Gastroesophageal sphincter (tissue), 4 donors: ENCODE measurements at regions not wholly inside any gene's neighbourhood (a gene's known extent, or its start where the extent isn't known, plus 50 kb on each side); places are given as distances from the start of the nearest gene placed in this dataset.

ENCODE experiments used
- ATAC-seq: fragments of 150-250 bp; one replicate; pipeline ENCODE4 v1.9.1; 2016; ENCODE audit warnings: mild to moderate bottlenecking, moderate library complexity
- H3K27ac ChIP-seq, 4 donors: fragments of 200-600 bp; sonication (generic) in 3 of 4; 1 replicate in 3 of 4; 2 replicates in 1 of 4; pipeline ENCODE4 v1.5.1; 2016 to 2019
- H3K27me3 ChIP-seq: fragments of 200-600 bp; sonication (generic); one replicate; pipeline ENCODE4 v1.5.1; 2019
- H3K36me3 ChIP-seq, 2 donors: fragments of 200-600 bp; sonication (generic); one replicate each; pipeline ENCODE4 v1.5.1; 2019; ENCODE audit warnings: control low read depth in 1 of 2
- H3K4me1 ChIP-seq, 3 donors: fragments of 200-600 bp; sonication (generic); 1 replicate in 2 of 3; 2 replicates in 1 of 3; pipeline ENCODE4 v1.5.1; 2016 to 2019; ENCODE audit warnings: control low read depth in 2 of 3
- H3K4me3 ChIP-seq, 2 donors: fragments of 200-600 bp; sonication (generic); one replicate each; pipeline ENCODE4 v1.5.1; 2019; ENCODE audit warnings: mild to moderate bottlenecking in 1 of 2, moderate library complexity in 1 of 2
- H3K9me3 ChIP-seq, 3 donors: fragments of 200-600 bp; sonication (generic); one replicate each; pipeline ENCODE4 v1.5.1; 2017 to 2019; ENCODE audit warnings: control low read depth in 2 of 3
- EP300 ChIP-seq: sonication (generic); formaldehyde crosslinking; IDR thresholded peaks from one replicate; pipeline ENCODE4 v1.6.1; 2017; ENCODE audit warnings: antibody characterized with exemption, mild to moderate bottlenecking
- POLR2A ChIP-seq, 2 donors: fragments of 450-650 bp; IDR thresholded peaks; one replicate each; pipeline ENCODE4 v1.6.1; 2017; ENCODE audit warnings: antibody characterized with exemption in 2 of 2, mild to moderate bottlenecking in 2 of 2, moderate library complexity in 1 of 2
- POLR2AphosphoS5 ChIP-seq: sonication (generic); formaldehyde crosslinking; IDR thresholded peaks from one replicate; pipeline ENCODE4 v1.6.1; 2017; ENCODE audit warnings: antibody characterized with exemption
- WGBS, 2 donors: methylation state at CpG; one replicate each; pipeline ENCODE4 v1.1.5; 2018; ENCODE audit warnings: low coverage in 1 of 2; 5-methylcytosine and 5-hydroxymethylcytosine counted together
- TF ChIP-seq, protein P1 (sequence below), 4 experiments: fragments of 200-600 bp in 2 of 4; fragments of 450-650 bp in 2 of 4; sonication (generic) in 1 of 4; IDR thresholded peaks; one replicate each; pipeline ENCODE4 v1.5.1; 2017 to 2019; ENCODE audit warnings: antibody characterized with exemption in 4 of 4, mild to moderate bottlenecking in 2 of 4, moderate library complexity in 2 of 4

DNA sequence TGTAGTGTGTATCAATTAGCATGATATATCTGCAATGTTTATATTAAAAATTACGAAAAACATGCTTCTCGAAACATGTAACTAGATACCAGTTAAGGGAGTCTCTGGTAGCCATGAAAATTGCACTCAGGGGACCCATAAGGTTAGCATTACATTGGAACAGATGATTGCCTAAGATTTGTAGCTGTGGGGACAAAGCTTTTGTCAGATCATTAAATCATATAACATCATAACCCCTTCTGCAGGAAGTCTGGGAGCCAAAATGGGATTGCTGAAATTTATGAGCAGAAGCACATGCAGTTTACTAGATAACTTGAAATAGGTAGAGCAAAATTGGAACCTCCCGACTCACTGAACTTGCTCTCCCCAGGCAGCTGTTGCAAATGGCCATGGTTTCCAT, 235.0 kb upstream of the IGFBP3 start:
- Histone ChIP-seq H3K27ac (no peak overlapping the region), H3K4me3 (no peak overlapping the region), H3K4me1 (no peaks in the 10 kb centered on the region), H3K27me3 (no peaks in the 10 kb centered on the region), H3K9me3 (no peaks in the 10 kb centered on the region), H3K36me3 (no peaks in the 10 kb centered on the region)
- no peak for ATAC-seq
- TF ChIP-seq POLR2A (IDR thresholded peaks at IDR 0.05) (no peak), EP300 (no peak), POLR2AphosphoS5 (no peak)
- TF ChIP-seq, protein P1, sequence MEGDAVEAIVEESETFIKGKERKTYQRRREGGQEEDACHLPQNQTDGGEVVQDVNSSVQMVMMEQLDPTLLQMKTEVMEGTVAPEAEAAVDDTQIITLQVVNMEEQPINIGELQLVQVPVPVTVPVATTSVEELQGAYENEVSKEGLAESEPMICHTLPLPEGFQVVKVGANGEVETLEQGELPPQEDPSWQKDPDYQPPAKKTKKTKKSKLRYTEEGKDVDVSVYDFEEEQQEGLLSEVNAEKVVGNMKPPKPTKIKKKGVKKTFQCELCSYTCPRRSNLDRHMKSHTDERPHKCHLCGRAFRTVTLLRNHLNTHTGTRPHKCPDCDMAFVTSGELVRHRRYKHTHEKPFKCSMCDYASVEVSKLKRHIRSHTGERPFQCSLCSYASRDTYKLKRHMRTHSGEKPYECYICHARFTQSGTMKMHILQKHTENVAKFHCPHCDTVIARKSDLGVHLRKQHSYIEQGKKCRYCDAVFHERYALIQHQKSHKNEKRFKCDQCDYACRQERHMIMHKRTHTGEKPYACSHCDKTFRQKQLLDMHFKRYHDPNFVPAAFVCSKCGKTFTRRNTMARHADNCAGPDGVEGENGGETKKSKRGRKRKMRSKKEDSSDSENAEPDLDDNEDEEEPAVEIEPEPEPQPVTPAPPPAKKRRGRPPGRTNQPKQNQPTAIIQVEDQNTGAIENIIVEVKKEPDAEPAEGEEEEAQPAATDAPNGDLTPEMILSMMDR (IDR thresholded peaks at IDR 0.05), result no peak
- 85 to 92% methylated on average over 2 to 3 of the region's 3 CpGs for WGBS, 2 donors

DNA sequence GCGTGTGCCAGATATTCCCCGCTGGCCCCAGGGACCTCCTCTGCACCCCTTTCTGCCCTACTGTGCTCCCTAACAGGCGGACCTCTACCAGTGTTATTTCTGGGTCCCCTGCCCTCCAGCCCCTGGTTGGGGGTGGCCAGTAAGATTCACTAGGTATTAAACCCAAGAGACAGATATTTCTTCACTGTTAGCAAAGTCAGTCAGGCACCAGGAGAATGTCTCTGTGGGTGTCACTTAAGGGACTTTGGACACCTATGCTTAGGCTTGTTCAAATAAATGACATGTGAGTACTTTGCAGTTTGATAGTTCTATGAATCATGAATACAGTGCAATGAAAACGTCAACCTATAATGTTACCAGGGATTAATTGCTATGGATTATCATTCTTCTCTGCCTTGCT, 234.3 kb upstream of the IGFBP3 start:
- no peaks in the 10 kb centered on the region for H3K9me3 ChIP-seq
- no peak overlapping the region for H3K4me3 ChIP-seq
- 89 to 97% methylated on average over 3 to 4 of the region's 4 CpGs for WGBS, 2 donors
- TF ChIP-seq EP300 (no peak), POLR2A (IDR thresholded peaks at IDR 0.05) (no peak), POLR2AphosphoS5 (no peak)
- TF ChIP-seq, protein P1 (IDR thresholded peaks at IDR 0.05), result no peak
- no peak overlapping the region for H3K27ac ChIP-seq
- H3K36me3 ChIP-seq, result no peaks in the 10 kb centered on the region
- no peaks in the 10 kb centered on the region for H3K4me1 ChIP-seq
- H3K27me3 ChIP-seq, result no peaks in the 10 kb centered on the region
- ATAC-seq, result no peak

DNA sequence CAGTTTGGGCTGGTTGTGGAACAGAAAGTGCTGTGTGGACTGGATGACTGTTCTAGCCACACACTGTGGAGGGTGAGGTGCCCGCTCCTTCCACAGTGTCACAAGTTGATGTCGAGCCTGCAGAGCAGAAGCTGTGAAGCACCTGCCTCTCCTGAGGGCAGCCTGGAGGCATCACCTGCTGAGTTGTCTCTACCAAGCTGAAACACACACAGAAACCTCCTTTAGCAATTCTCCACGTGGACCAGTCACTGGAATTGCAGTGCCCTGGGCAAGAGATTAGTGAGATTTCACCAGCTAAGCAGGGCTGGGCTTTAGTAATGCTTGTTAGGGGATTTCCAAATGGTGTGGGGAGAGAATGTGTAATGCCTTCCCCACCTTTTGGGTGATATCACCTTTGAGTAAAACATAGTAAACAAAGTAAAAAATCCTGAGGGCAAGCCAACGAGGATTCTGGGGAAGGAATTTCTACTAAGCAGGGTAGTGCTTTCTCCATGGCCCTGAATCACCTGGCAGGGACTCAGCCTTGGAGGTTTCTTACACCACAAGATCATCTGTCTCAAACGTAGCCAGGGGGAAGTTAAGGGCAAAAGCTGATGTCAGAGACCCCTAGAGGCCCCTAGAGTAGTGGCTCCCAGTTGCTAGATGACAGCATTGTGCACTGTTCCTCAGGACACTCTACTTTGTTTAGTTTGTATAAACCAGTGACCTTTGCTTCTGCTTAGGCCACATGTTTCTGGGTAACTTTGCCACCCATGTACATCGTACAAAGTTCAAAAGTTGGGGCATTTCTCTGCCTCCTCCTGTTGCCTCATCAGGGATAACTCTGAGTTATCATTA, 233.1 kb upstream of the IGFBP3 start:
- H3K27ac ChIP-seq, result no peak overlapping the region
- H3K27me3 ChIP-seq, result no peaks in the 10 kb centered on the region
- no peaks in the 10 kb centered on the region for H3K9me3 ChIP-seq
- WGBS, 2 donors, result 49 to 50% methylated on average over 3 of the region's 6 CpGs
- no peaks in the 10 kb centered on the region for H3K36me3 ChIP-seq
- no peak overlapping the region for H3K4me3 ChIP-seq
- no peak for TF ChIP-seq POLR2A (IDR thresholded peaks at IDR 0.05)
- no peak for TF ChIP-seq POLR2AphosphoS5
- no peak for TF ChIP-seq EP300
- TF ChIP-seq, protein P1 (IDR thresholded peaks at IDR 0.05), result no peak
- ATAC-seq, result peak; percentile 34
- no peaks in the 10 kb centered on the region for H3K4me1 ChIP-seq

- H3K9me3 ChIP-seq, result no peaks in the 10 kb centered on the region
- H3K4me3 ChIP-seq, result no peak overlapping the region
- TF ChIP-seq, protein P1 (IDR thresholded peaks at IDR 0.05), result no peak
- TF ChIP-seq POLR2AphosphoS5 (no peak), EP300 (no peak), POLR2A (IDR thresholded peaks at IDR 0.05) (no peak)
- H3K36me3 ChIP-seq, result no peaks in the 10 kb centered on the region
- no peaks in the 10 kb centered on the region for H3K4me1 ChIP-seq
- WGBS, 2 donors, result 65 to 69% methylated on average over 1 of the region's 1 CpG
- no peak for ATAC-seq
- H3K27ac ChIP-seq, result no peak overlapping the region
- no peaks in the 10 kb centered on the region for H3K27me3 ChIP-seq
These were observed 232.5 kb upstream of the IGFBP3 start for GRCh38 chr7:46153583-46153950.

DNA sequence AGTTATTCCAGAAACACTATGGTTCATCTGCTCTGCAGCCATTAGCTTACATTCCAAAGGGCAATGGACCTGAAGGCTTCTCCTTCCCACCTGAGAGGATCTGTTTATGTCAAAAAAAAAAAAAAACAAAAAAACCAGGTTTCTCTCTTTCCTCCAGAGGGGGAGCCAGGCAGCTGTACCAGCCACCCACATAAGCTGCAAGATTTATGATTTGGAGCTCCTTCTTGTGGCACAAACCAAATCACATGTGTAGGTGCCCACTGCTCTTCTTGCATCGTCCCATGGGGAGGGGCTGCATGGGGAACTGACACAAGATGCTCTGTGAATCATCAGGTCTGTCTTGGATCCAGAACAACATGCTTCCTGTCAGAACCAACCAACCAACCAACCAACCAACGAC, 231.6 kb upstream of the IGFBP3 start:
- H3K4me3 ChIP-seq, result no peak overlapping the region
- WGBS, 2 donors, result 83% methylated on average over 2 of the region's 2 CpGs; no CpG with 5 or more reads in 1 of the 2 donors
- H3K27ac ChIP-seq, result no peak overlapping the region
- no peak for ATAC-seq
- no peaks in the 10 kb centered on the region for H3K27me3 ChIP-seq
- H3K36me3 ChIP-seq, result no peaks in the 10 kb centered on the region
- H3K9me3 ChIP-seq, result no peaks in the 10 kb centered on the region
- no peaks in the 10 kb centered on the region for H3K4me1 ChIP-seq
- TF ChIP-seq, protein P1 (IDR thresholded peaks at IDR 0.05), result no peak
- TF ChIP-seq POLR2A (IDR thresholded peaks at IDR 0.05), result no peak
- no peak for TF ChIP-seq POLR2AphosphoS5
- TF ChIP-seq EP300, result no peak
